Inferior parietal cortex (tissue), 1 donor: ENCODE measurements at regions not wholly inside any gene's neighbourhood (a gene's known extent, or its start where the extent isn't known, plus 50 kb on each side); places are given as distances from the start of the nearest gene placed in this dataset.
"Not testable (repeated sequence)": the region's sequence is repeated elsewhere in the genome, so short reads cannot be mapped to it uniquely, and the experiment has no call there.

Experiments
- DNase-seq: peaks from one replicate; pipeline ENCODE4 v3.0.0-alpha.2; 2016; ENCODE audit errors: extremely low spot score

DNA sequence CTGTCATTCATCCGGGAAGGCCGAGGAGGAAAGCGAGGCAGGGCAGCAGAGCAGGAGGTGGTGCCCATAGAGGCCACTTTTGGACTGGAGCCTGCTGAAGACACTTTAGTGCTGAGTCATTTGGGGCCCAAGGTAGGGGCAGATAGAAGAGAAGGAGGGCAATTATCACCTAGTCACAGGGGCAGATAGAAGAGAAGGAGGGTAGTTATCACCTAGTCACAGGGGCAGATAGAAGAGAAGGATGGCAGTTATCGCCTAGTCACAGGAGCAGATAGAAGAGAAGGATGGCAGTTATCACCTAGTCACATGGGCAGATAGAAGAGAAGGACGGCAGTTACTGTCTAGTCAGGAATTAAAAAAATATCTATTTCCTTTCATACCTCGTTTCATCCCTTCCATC, 1372.6 kb downstream of the FOXD4L5 start:
- not testable (repeated sequence) for DNase-seq

DNA sequence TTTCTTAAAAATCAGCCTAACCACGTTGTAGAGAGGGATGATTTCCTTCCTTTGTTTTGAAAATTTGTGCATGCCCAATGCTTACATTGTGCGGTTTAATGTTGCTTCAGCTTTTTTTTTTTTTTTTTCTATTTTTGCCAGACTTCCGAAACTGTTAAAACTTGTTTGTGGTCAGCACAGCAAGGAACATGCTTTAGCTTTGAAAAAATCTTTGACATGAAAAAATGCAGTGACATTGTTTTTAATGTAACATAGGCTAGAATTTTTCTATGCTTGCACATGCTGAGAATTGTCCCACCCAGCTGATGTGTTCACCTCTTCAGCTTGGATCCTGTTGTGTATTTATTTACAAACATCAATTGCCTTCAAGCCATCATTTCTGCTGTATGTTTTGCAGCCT, 1375.9 kb downstream of the FOXD4L5 start:
- DNase-seq = not testable (repeated sequence)

- DNase-seq = not testable (repeated sequence)
These were observed 1385.3 kb downstream of the FOXD4L5 start for GRCh38 chr9:63899637-63900190.

DNA sequence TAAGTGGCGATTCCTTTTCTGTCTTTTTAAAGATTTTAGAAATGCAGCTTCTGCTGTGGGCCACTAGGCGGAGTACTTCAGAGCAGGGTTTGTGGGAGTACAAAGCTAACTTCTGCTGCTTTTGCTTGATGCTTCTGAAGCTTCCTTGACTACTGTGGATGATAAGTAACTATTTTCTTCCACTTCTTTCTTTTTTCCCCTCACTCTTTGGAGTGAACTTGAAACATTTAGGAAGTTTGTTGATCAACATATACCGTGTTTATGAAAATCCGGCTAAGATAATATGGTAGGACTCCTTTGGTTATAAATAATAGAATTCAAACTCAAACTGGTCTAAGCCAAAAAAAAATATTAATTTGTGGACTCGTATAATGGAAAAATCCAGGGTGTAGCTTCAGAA, 1403.6 kb downstream of the FOXD4L5 start:
- not testable (repeated sequence) for DNase-seq

DNA sequence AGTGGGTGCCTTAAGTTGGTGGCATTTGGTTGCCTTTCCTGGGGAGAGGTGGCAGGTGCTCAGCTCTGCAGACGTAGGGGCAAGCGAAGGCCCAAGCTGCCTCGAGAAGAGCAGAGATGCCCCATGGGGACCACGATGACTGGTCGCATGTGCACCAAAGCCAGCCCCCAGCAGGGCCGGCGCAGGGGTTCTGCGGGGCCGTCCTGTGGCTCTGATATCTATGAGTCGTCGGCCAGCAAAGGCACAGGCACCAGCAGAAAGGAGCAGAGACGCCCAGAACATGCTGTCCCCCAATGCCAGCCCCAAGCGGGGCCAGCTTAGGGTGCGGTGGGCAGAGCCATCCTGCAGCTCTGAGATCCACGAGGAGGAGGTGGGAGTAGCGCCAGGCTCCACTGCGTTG, 1408.6 kb downstream of the FOXD4L5 start:
- not testable (repeated sequence) for DNase-seq

- no peak for DNase-seq
These were observed 1425.4 kb downstream of the FOXD4L5 start for GRCh38 chr9:63859475-63860215.

DNA sequence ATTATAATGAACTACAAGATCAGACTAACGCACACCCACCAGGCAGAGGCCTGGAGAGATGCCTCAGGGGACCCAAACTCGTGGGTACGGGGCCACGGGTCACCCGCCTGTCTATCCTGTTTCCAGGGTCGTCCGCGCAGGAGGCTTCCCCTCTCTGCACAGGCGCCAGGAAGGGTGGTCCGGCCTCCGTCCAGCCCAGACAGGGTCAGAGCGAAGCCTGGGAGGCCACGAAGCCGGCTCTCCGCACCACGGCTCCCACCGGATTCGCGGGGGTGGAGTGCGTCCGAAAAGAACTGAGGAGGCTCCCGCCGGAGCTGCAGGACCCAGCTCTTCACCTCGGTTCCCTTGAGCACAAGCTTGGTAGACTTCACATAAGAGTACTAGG, 1425.9 kb downstream of the FOXD4L5 start:
- DNase-seq = not testable (repeated sequence)

- not testable (repeated sequence) for DNase-seq
These were observed 1431.8 kb downstream of the FOXD4L5 start for GRCh38 chr9:63853140-63853751.

DNA sequence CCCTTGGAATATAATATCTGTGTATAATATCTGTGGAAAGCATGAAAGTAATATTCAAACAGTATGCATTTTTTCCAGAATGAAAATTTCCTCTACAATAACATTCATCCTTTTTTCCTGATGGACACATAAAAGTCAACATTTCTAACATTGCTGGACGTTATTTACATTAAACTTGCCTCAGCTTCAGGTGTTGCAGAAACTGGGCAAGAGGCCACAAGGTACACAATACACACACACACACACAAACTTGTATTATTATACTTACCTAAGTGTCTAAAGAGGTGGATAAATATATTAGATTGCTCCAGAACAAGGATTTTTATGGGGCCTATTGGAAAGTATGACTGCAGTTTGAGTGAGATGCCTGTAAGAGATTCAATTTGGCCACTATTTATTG, 1460.2 kb downstream of the FOXD4L5 start:
- DNase-seq = not testable (repeated sequence)

- not testable (repeated sequence) for DNase-seq
These were observed 1461.4 kb downstream of the FOXD4L5 start for GRCh38 chr9:63823375-63824201.

DNA sequence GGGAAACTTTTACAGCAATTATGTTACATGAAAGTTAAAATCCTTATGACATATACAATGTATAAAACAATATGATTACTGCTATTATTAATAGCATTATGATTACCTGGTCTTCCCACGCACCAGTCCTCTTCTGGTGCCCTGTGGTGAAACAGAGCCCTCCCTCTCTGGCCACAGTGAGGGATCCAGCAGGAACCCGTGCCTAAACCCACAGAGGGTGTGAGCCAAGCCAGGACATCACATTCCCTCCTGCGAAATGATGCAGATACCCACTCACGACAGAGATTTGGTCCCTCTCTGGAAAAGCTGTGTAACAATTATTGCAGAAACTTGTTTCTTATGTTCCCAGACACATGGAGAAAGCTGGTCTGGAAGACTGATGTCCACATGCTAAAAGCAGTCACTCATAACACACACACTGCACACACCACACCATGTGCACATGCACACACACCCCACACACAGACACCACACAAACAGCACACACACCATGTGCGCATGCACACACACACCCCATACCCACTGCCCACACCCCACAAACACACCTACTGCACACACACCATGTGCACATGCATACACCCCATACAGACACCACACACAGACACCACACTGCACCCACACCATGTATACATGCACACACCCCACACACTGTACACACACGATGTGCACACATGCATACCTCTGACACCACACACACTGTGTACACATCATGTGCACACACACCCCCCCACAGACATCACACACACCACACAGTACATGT, 1462.2 kb downstream of the FOXD4L5 start:
- DNase-seq = not testable (repeated sequence)

- peak; percentile 25 for DNase-seq
These were observed 1463.7 kb downstream of the FOXD4L5 start for GRCh38 chr9:63821293-63821692.

- not testable (repeated sequence) for DNase-seq
These were observed 1464.1 kb downstream of the FOXD4L5 start for GRCh38 chr9:63820882-63821281.

DNA sequence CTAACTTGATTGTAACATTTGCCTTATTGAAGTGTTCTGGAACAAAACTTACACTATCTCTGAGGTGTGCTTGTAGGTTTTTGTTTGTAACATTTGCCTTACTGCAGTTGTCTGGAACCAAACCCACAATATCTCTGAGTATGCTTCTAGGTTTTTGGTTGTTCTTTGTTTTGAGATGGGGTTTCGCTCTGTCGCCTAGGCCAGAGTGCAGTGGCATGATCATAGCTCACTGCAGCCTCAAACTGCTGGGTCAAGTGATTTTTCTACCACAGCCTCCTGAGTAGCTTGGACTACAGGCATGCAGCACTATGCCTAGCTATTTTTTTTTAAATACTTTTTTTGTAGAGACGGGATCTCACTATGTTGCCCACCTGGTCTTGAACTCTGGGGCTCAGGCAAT, 1464.6 kb downstream of the FOXD4L5 start:
- DNase-seq = peak; percentile 8

GRCh38 chr9:63817622-63818518, 1467.1 kb downstream of the FOXD4L5 start:
- peak; percentile 14 for DNase-seq

- DNase-seq = peak; percentile 84
These were observed 1468.0 kb downstream of the FOXD4L5 start for GRCh38 chr9:63816751-63817621.

DNA sequence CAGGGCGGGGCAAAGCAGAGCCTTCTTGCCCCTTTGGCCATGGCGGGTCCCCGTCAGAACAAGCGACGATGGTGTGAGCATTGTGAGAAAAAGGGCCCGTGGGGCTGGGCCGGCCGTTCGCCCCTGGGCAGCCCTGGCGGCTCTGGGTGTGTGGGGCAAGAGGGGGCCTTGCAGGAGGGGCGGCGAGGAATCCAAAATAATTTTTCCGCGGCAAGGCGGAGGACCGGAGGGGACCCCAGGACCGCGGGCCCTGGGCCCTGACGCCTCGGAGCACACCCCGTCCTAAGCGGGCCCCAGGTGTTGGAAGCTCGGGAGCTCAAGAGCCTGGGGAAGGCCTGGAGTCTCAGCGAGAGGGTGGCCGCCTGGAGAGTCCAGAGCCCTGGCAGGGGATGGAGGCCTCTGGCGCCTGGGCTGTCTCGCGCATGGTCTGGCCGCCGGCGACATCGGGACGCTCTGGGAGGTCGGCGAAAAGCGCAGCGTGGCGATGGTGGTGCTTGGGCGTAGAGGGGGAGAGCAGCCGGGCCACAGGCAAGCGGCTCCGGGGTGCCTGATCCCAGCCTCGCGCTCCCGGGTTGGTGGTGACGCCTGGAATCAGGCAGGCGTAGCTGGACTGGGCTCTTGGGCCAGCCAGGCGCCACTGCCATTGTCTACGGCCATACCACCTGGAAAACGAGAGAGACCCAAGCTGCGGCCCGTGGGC, 1469.9 kb downstream of the FOXD4L5 start:
- not testable (repeated sequence) for DNase-seq

DNA sequence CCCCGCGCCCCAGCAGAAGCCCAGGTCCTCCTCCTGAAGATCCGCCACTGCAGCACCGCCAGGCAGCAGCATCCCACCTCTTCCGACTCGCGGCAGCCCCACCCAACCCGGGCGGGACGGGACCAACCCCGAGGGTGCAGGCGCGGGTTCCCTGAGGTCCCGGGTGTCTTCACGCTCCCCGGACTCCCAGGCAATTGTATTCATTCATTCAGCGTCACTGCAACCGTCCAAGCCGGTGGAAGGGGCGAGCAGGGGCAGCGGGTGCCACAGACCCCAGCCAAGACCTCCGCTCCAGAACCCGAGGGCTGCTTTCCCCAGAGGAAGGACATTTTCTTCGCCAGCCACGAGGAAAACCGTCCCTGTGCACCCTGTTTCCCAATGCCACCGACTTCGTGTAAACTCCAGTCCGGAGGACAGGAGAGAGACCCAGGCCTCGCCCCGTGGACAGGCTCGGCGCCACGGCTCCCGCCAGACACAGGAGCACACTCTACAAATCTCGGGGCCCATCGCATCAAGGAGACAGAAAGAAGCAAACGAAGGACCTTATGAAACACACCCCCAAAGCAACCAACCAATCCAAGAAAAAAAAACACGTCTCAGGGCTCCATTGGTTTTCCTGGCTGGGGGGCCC, 1471.5 kb downstream of the FOXD4L5 start:
- not testable (repeated sequence) for DNase-seq
